Lower leg skin (tissue), 3 donors: ENCODE measurements at regions not wholly inside any gene's neighbourhood (a gene's known extent, or its start where the extent isn't known, plus 50 kb on each side); places are given as distances from the start of the nearest gene placed in this dataset.

ENCODE experiments used
- CTCF ChIP-seq, 3 donors: fragments of 450-650 bp; IDR thresholded peaks; one replicate each; pipeline ENCODE4 v1.5.1; 2016; ENCODE audit warnings: antibody characterized with exemption in 3 of 3, mild to moderate bottlenecking in 3 of 3, moderate library complexity in 2 of 3
- POLR2A ChIP-seq, 2 donors: fragments of 450-650 bp; IDR thresholded peaks; one replicate each; pipeline ENCODE4 v1.6.1; 2016 to 2017; ENCODE audit warnings: antibody characterized with exemption in 2 of 2, mild to moderate bottlenecking in 1 of 2, moderate library complexity in 1 of 2

GRCh38 chrX:39499996-39500395, 597.8 kb downstream of the BCOR start:
- TF ChIP-seq CTCF (IDR thresholded peaks at IDR 0.05) (no peak), POLR2A (IDR thresholded peaks at IDR 0.05) (no peak)
